Prostate gland (tissue), 2 donors: ENCODE measurements at regions not wholly inside any gene's neighbourhood (a gene's known extent, or its start where the extent isn't known, plus 50 kb on each side); places are given as distances from the start of the nearest gene placed in this dataset.

ENCODE experiments used
- POLR2A ChIP-seq: fragments of 450-650 bp; IDR thresholded peaks from one replicate; pipeline ENCODE4 v1.6.1; 2016; ENCODE audit warnings: antibody characterized with exemption, mild to moderate bottlenecking
- TF ChIP-seq, protein P1 (sequence below), 4 experiments: fragments of 200-600 bp in 2 of 4; fragments of 450-650 bp in 2 of 4; sonication (generic) in 2 of 4; IDR thresholded peaks; 1 replicate in 3 of 4; 2 replicates in 1 of 4; pipeline ENCODE4 v1.5.1; 2016 to 2019; ENCODE audit warnings: antibody characterized with exemption in 4 of 4, mild to moderate bottlenecking in 2 of 4, moderate library complexity in 2 of 4

DNA sequence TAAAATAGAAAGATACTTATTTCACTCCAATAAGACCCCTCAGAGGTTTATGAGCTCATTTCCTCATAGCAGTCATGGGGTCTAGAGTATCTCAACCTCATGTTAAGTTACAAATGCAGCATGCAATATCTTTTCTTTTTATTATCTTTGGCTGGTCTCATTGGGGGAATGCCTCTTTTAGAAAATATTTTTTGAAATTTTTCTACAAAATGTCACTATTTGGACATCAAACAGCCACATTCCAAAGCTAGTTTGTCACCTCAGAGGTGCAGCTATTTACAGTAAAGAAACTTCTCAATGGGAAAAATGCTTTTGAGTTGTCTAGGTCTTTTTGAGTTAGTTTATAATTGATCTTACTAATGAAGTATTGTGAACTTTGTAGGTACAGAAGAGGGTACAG is 370.7 kb upstream of the LRATD1 start:
- TF ChIP-seq, protein P1, sequence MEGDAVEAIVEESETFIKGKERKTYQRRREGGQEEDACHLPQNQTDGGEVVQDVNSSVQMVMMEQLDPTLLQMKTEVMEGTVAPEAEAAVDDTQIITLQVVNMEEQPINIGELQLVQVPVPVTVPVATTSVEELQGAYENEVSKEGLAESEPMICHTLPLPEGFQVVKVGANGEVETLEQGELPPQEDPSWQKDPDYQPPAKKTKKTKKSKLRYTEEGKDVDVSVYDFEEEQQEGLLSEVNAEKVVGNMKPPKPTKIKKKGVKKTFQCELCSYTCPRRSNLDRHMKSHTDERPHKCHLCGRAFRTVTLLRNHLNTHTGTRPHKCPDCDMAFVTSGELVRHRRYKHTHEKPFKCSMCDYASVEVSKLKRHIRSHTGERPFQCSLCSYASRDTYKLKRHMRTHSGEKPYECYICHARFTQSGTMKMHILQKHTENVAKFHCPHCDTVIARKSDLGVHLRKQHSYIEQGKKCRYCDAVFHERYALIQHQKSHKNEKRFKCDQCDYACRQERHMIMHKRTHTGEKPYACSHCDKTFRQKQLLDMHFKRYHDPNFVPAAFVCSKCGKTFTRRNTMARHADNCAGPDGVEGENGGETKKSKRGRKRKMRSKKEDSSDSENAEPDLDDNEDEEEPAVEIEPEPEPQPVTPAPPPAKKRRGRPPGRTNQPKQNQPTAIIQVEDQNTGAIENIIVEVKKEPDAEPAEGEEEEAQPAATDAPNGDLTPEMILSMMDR (IDR thresholded peaks at IDR 0.05), result no peak
- TF ChIP-seq POLR2A, result no peak
